Left colon (tissue), 2 donors: ENCODE measurements at regions not wholly inside any gene's neighbourhood (a gene's known extent, or its start where the extent isn't known, plus 50 kb on each side); places are given as distances from the start of the nearest gene placed in this dataset.
"Not testable (repeated sequence)": the region's sequence is repeated elsewhere in the genome, so short reads cannot be mapped to it uniquely, and the experiment has no call there.

Experiments used
- ATAC-seq: fragments of 200-7000 bp; cut with Tn5 transposase; one replicate; pipeline ENCODE4 v1.9.1; 2020; ENCODE audit warnings: mild to moderate bottlenecking, moderate library complexity
- DNase-seq, 2 donors: peaks; one replicate each; pipeline ENCODE4 v3.0.0-alpha.2; 2020
- intact Hi-C, 2 donors: fragments of 100-400 bp; cut with DNase I in 1 of 2; cut with micrococcal nuclease in 1 of 2; formaldehyde crosslinking; loops; one replicate each; pipeline versions ENCODE4 v1.11.2 to v1.14.0; 2022; cut with DNase I, micrococcal nuclease
- donor health status: DM: no; HTN: no; CAD: no.
- donor health status: DM: yes; HTN: yes; CAD: no.

GRCh38 chr7:12820777-12821176 is 133.3 kb downstream of the ARL4A start:
- intact Hi-C loops, result no loop called here
- DNase-seq (no peak), ATAC-seq (no peak)

- no peak for DNase-seq
- intact Hi-C loops, result no loop called here
- ATAC-seq, result no peak
Measured at GRCh38 chr7:12821746-12822145, 134.3 kb downstream of the ARL4A start.

- no peak for DNase-seq
- intact Hi-C loops, result no loop called here
- ATAC-seq, result no peak
Measured at GRCh38 chr7:12826079-12826478, 138.6 kb downstream of the ARL4A start.

GRCh38 chr7:12827219-12827821 is 139.9 kb downstream of the ARL4A start:
- intact Hi-C loops, result no loop called here
- ATAC-seq (no peak), DNase-seq (no peak)

GRCh38 chr7:12827920-12828319 is 140.5 kb downstream of the ARL4A start:
- intact Hi-C loops, result no loop called here
- DNase-seq (no peak), ATAC-seq (no peak)

- intact Hi-C loops, result no loop called here
- ATAC-seq, result no peak
- no peak for DNase-seq
Measured at GRCh38 chr7:12831024-12831423, 143.6 kb downstream of the ARL4A start.

GRCh38 chr7:12833829-12834228 is 146.4 kb downstream of the ARL4A start:
- intact Hi-C loops, result no loop called here
- ATAC-seq (no peak), DNase-seq (no peak)

- intact Hi-C loops, result no loop called here
- DNase-seq, result no peak
- no peak for ATAC-seq
Measured at GRCh38 chr7:12834782-12835181, 147.3 kb downstream of the ARL4A start.

GRCh38 chr7:12839508-12840153 is 152.2 kb downstream of the ARL4A start:
- ATAC-seq, result no peak

GRCh38 chr7:12844732-12845131 is 157.3 kb downstream of the ARL4A start:
- DNase-seq, ATAC-seq, intact Hi-C loops: not testable (repeated sequence)

More at GRCh38 chr7:12839508-12840153, 152.2 kb downstream of the ARL4A start:
- intact Hi-C loops, result no loop called here
- DNase-seq, result no peak

- no peak for DNase-seq
- no peak for ATAC-seq
- intact Hi-C loops, result no loop called here
Measured at GRCh38 chr7:12847001-12847400, 159.6 kb downstream of the ARL4A start.

- DNase-seq (no peak), ATAC-seq (no peak)
- intact Hi-C loops, result no loop called here
Measured at GRCh38 chr7:12851142-12851541, 163.7 kb downstream of the ARL4A start.

GRCh38 chr7:12851841-12852240 is 164.4 kb downstream of the ARL4A start:
- DNase-seq (no peak), ATAC-seq (no peak)
- intact Hi-C loops, result no loop called here

GRCh38 chr7:12855036-12855435 is 167.6 kb downstream of the ARL4A start:
- intact Hi-C loops, result no loop called here
- ATAC-seq (no peak), DNase-seq (no peak)

- ATAC-seq, result no peak
- intact Hi-C loops, result no loop called here
- no peak for DNase-seq
Measured at GRCh38 chr7:12859761-12860160, 172.3 kb downstream of the ARL4A start.

- DNase-seq (no peak), ATAC-seq (no peak)
- intact Hi-C loops, result no loop called here
Measured at GRCh38 chr7:12861070-12861469, 173.6 kb downstream of the ARL4A start.

GRCh38 chr7:12862146-12862545 is 174.7 kb downstream of the ARL4A start:
- no peak for ATAC-seq

GRCh38 chr7:12864470-12865046 is 177.1 kb downstream of the ARL4A start:
- intact Hi-C loops, result no loop called here
- no peak for ATAC-seq
- DNase-seq, result no peak

More at GRCh38 chr7:12862146-12862545, 174.7 kb downstream of the ARL4A start:
- no peak for DNase-seq
- intact Hi-C loops, result no loop called here

- intact Hi-C loops, result no loop called here
- no peak for DNase-seq
- no peak for ATAC-seq
Measured at GRCh38 chr7:12865593-12865992, 178.2 kb downstream of the ARL4A start.

GRCh38 chr7:12866207-12866606 is 178.8 kb downstream of the ARL4A start:
- no peak for DNase-seq
- ATAC-seq, result no peak
- intact Hi-C loops, result no loop called here

GRCh38 chr7:12868027-12868426 is 180.6 kb downstream of the ARL4A start:
- intact Hi-C loops, result no loop called here
- ATAC-seq (no peak), DNase-seq (no peak)
